ENCODE measurements at regions not wholly inside any gene's neighbourhood (a gene's known extent, or its start where the extent isn't known, plus 50 kb on each side); places are given as distances from the start of the nearest gene placed in this dataset.

DNA sequence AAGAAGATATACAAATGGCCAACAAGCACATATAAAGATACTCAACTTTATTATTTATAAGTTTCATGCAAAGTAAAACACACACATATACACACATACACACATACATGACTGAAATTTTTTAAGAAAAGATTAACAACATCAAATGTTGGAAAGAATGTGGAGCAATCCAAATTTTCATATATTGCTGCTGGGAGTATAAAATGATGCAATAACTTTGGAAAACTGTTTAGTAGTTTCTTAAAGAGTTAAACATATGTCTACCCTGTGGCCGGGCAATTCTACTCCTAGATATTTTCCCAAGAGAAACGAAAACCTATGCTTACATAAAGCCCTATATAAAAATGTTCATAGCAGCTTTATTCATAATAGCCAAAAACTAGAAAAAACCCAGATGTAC is 99.8 kb upstream of the NR4A3 start:
- no peak overlapping the region for H3K4me3 ChIP-seq
- H3K27ac ChIP-seq = no peak overlapping the region
- ATAC-seq = no peak
- no peaks in the 10 kb centered on the region for H3K36me3 ChIP-seq
- no peaks in the 10 kb centered on the region for H3K27me3 ChIP-seq
- intact Hi-C loops (cut with DNase I) = no loop called here
- WGBS, 2 donors = 73 to 83% methylated on average over 2 of the region's 2 CpGs
- DNase-seq = no peak
- H3K9me3 ChIP-seq = no peaks in the 10 kb centered on the region
- peaks cover 0 to 22% (median 5%) of the 10 kb centered on the region in 9 donors for H3K4me1 ChIP-seq
- TF ChIP-seq, protein P1, sequence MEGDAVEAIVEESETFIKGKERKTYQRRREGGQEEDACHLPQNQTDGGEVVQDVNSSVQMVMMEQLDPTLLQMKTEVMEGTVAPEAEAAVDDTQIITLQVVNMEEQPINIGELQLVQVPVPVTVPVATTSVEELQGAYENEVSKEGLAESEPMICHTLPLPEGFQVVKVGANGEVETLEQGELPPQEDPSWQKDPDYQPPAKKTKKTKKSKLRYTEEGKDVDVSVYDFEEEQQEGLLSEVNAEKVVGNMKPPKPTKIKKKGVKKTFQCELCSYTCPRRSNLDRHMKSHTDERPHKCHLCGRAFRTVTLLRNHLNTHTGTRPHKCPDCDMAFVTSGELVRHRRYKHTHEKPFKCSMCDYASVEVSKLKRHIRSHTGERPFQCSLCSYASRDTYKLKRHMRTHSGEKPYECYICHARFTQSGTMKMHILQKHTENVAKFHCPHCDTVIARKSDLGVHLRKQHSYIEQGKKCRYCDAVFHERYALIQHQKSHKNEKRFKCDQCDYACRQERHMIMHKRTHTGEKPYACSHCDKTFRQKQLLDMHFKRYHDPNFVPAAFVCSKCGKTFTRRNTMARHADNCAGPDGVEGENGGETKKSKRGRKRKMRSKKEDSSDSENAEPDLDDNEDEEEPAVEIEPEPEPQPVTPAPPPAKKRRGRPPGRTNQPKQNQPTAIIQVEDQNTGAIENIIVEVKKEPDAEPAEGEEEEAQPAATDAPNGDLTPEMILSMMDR (IDR thresholded peaks at IDR 0.05) = no peak

DNA sequence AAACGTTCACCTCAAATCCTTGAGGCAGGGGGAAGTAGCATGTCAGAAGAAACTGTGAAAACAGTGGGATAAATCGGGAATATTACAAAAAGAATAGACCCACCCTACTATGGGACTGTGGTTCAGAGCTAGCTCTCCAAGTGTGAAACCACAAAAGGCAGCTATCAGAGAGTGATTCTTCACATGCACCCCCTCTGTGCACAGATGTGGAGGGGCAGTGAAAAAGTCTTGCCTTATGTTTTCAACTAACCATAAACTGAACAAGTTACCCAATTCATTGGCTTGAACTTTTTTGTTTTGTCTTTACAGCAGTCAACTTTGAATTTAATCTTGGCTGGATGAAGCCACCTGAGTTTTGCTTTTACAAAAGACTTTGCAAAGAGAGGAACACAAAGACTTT is 98.8 kb upstream of the NR4A3 start:
- TF ChIP-seq, protein P1 (IDR thresholded peaks at IDR 0.05) = no peak
- no peaks in the 10 kb centered on the region for H3K36me3 ChIP-seq
- no peak overlapping the region for H3K27ac ChIP-seq
- peaks cover 0 to 22% (median 5%) of the 10 kb centered on the region in 9 donors for H3K4me1 ChIP-seq
- ATAC-seq (no peak), DNase-seq (no peak)
- no peaks in the 10 kb centered on the region for H3K9me3 ChIP-seq
- H3K4me3 ChIP-seq = no peak overlapping the region
- WGBS, 2 donors = 62 to 65% methylated on average over 2 of the region's 2 CpGs
- intact Hi-C loops (cut with DNase I) = no loop called here
- H3K27me3 ChIP-seq = no peaks in the 10 kb centered on the region

DNA sequence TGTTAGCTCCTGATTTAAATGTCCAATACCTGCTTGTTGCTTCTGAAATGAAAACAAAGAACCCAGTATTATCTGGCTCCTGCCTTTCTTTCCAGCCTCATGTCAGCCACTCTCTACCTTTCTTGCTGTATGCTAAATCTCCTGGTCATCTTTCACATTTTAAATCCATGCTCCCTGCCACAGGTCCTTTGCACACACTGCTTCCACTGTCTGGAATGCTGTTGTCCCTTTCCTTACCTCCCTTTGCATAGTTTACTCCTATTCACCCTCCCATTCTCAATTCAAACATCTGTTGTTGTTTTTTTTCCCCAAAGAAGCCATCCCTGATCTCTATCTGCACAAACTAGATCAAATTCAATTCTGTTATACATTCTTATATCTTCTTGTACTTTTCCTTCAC is 97.0 kb upstream of the NR4A3 start:
- TF ChIP-seq, protein P1 (IDR thresholded peaks at IDR 0.05) = no peak
- no peak for ATAC-seq
- Histone ChIP-seq H3K27me3 (no peaks in the 10 kb centered on the region), H3K4me1 (peaks cover 0 to 22% (median 5%) of the 10 kb centered on the region in 9 donors), H3K27ac (no peak overlapping the region), H3K9me3 (no peaks in the 10 kb centered on the region), H3K36me3 (no peaks in the 10 kb centered on the region), H3K4me3 (no peak overlapping the region)
- intact Hi-C loops (cut with DNase I) = loop anchor here in 1 of 10 donors (5.0 kb wide), 1 partner anchor 738 kb away; no protein-coding TSS in a partner anchor
- DNase-seq = no peak

DNA sequence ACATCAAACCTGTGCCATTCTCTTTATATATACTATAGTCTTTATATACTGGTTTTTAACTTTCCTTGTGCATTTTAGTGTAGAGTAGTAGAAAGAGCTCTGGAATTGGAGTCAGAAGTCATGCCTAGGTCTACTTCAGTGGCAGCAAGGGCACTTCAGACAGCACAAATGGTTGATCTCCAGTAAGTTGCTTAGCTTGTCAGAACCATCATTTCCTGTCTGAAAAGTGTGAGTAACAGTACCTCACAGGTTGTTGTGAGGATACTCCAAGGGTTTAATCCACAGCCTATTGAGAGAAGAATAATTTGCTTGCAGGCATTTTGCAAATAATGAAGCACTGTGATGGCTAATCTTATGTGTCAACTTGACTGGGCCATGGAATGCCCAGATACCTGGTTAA is 95.8 kb upstream of the NR4A3 start:
- Histone ChIP-seq H3K27ac (no peak overlapping the region), H3K4me1 (peaks cover 0 to 13% (median 0%) of the 10 kb centered on the region in 9 donors), H3K9me3 (no peaks in the 10 kb centered on the region), H3K4me3 (no peak overlapping the region), H3K36me3 (no peaks in the 10 kb centered on the region), H3K27me3 (no peaks in the 10 kb centered on the region)
- no peak for ATAC-seq
- DNase-seq = no peak
- TF ChIP-seq, protein P1 (IDR thresholded peaks at IDR 0.05) = no peak
- intact Hi-C loops (cut with DNase I) = loop anchor here in 1 of 10 donors (5.0 kb wide), 1 partner anchor 736 kb away; no protein-coding TSS in a partner anchor
